ENCODE measurements at regions not wholly inside any gene's neighbourhood (a gene's known extent, or its start where the extent isn't known, plus 50 kb on each side); places are given as distances from the start of the nearest gene placed in this dataset.

GRCh38 chr11:35084817-35085440 is 54.0 kb upstream of the CD44 start:
- TF ChIP-seq POLR2A (IDR thresholded peaks at IDR 0.05): no peak
- TF ChIP-seq, protein P1, sequence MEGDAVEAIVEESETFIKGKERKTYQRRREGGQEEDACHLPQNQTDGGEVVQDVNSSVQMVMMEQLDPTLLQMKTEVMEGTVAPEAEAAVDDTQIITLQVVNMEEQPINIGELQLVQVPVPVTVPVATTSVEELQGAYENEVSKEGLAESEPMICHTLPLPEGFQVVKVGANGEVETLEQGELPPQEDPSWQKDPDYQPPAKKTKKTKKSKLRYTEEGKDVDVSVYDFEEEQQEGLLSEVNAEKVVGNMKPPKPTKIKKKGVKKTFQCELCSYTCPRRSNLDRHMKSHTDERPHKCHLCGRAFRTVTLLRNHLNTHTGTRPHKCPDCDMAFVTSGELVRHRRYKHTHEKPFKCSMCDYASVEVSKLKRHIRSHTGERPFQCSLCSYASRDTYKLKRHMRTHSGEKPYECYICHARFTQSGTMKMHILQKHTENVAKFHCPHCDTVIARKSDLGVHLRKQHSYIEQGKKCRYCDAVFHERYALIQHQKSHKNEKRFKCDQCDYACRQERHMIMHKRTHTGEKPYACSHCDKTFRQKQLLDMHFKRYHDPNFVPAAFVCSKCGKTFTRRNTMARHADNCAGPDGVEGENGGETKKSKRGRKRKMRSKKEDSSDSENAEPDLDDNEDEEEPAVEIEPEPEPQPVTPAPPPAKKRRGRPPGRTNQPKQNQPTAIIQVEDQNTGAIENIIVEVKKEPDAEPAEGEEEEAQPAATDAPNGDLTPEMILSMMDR (IDR thresholded peaks at IDR 0.05): no peak

All from right lobe of liver (tissue), 4 donors.